Left colon (tissue), 2 donors: ENCODE measurements at regions not wholly inside any gene's neighbourhood (a gene's known extent, or its start where the extent isn't known, plus 50 kb on each side); places are given as distances from the start of the nearest gene placed in this dataset.
"Not testable (repeated sequence)": the region's sequence is repeated elsewhere in the genome, so short reads cannot be mapped to it uniquely, and the experiment has no call there.

ENCODE experiments used
- ATAC-seq: fragments of 200-7000 bp; cut with Tn5 transposase; one replicate; pipeline ENCODE4 v1.9.1; 2020; ENCODE audit warnings: mild to moderate bottlenecking, moderate library complexity
- DNase-seq, 2 donors: peaks; one replicate each; pipeline ENCODE4 v3.0.0-alpha.2; 2020
- intact Hi-C, 2 donors: fragments of 100-400 bp; cut with DNase I in 1 of 2; cut with micrococcal nuclease in 1 of 2; formaldehyde crosslinking; loops; one replicate each; pipeline versions ENCODE4 v1.11.2 to v1.14.0; 2022; cut with DNase I, micrococcal nuclease
- donor health status: DM: no; HTN: no; CAD: no.
- donor health status: DM: yes; HTN: yes; CAD: no.

- intact Hi-C loops = no loop called here
- DNase-seq (no peak), ATAC-seq (no peak)
These were observed 142.8 kb upstream of the RPL34 start for GRCh38 chr4:108477527-108478108.

- DNase-seq (no peak), ATAC-seq (peak; percentile 47)
- intact Hi-C loops = no loop called here
These were observed 147.1 kb upstream of the RPL34 start for GRCh38 chr4:108473163-108473720.

DNA sequence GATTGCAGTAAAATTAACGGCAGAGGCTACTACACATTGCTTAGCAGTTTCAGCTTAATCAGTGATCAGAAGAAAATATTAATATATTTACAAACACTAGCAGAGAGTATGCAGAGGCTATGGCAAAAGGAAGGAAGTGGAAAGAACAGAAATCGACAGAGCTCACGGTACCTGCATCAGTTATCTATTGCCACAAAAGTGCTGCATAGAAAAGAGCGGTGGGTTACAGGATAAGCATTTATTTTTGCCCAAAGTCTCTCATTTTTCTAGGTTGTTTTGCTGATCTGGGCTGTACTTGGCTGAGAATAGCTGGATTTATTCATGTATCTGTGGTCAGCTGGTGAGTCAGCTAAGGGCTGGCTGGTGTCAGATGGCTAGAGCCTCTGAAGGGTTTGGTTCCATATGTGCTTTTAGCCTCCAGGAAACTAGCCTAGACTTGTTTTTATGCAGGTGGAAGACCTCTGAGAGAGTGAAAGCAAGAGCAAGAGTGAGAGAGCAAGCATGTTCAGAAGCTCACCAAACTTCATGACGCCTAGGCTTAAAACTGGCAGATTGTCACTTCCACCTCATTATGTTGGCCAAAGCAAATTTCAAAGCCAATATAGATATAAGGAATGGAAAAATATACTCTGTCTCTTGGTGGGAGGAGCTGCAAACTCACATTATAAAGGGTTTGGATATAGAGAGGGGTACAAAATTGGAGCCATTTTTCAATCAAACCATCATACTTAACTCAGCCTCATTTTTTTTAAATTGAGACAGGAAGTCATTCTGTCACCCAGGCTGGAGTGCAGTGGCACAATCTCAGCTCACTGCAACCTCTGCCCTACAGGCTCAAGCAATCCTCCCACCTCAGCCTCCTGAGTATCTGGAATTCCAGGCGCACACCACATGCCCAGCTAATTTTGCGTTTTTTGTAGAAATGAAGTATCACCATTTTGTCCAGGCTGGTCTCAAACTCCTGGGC, 153.2 kb upstream of the RPL34 start:
- no peak for DNase-seq
- intact Hi-C loops = no loop called here
- no peak for ATAC-seq

DNA sequence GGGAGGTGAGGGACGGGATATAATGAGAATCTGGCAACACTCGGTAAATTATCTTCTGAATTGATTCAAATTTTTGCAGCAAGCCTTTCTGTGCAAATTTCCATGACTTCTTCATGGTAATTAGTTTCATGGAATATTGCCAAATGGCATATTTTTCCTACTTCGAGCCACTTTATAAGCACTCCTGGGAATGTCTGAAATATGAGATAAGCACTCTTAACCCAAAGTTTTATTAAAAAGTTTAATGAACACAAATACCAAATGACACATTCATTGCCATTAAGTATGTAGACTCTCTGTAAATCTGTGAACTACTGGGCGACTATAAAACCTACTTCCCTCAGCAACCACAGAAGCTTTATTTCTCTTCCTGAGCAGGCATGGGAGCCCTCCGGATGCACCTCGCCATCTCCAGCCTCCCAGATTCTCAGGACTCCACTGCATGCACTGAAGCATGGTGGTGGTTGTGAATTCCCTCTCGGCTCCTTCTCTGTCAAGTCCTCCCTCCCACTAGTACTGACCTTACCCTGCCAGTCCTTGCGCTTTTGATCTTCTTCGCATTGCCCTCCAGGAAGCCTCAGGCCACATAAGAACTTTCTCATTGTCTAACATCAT, 154.4 kb upstream of the RPL34 start:
- intact Hi-C loops = no loop called here

DNA sequence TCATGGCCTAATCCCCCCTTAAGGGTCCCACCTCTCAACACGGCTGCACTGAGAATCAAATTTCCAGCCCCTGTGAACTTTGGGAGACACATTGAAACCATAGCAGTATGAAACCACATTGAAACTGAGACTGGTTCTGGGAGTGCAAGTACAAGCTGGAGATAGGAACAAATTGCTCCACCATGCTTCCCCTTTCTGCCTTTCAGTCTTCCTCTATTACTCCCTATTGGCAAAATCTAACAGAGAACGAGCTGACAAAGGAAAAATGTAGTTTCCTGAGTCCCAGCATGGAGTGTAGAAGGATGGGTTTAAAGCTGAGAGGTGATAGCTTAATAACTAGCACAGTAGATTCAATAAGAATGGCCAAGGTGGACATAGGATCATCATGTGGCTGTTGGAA, 161.7 kb upstream of the RPL34 start:
- intact Hi-C loops = no loop called here
- ATAC-seq (no peak), DNase-seq (no peak)

More for the DNA sequence above, 154.4 kb upstream of the RPL34 start:
- ATAC-seq = no peak
- no peak for DNase-seq

DNA sequence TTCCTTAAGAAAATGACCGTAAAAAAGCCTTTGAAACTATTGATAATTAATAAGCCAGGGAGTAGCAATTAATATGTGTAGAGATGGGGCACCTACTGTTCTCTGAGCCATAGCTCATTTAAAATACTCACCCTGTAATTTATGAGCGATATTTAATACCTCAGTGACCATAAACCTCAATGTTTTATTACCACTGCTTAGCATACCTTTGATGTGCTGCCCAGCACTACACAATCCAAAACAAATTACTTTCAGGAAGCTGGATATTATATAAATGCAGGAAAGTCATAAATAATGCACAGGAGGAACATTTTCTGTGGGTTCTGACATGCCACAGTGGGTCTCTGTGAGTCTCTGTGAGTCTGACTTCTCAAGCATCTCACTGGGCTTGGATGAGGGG, 166.1 kb upstream of the RPL34 start:
- intact Hi-C loops = no loop called here
- DNase-seq (no peak), ATAC-seq (peak; percentile 45)

- intact Hi-C loops = no loop called here
- ATAC-seq = no peak
- no peak for DNase-seq
These were observed 167.0 kb upstream of the RPL34 start for GRCh38 chr4:108453366-108453765.

DNA sequence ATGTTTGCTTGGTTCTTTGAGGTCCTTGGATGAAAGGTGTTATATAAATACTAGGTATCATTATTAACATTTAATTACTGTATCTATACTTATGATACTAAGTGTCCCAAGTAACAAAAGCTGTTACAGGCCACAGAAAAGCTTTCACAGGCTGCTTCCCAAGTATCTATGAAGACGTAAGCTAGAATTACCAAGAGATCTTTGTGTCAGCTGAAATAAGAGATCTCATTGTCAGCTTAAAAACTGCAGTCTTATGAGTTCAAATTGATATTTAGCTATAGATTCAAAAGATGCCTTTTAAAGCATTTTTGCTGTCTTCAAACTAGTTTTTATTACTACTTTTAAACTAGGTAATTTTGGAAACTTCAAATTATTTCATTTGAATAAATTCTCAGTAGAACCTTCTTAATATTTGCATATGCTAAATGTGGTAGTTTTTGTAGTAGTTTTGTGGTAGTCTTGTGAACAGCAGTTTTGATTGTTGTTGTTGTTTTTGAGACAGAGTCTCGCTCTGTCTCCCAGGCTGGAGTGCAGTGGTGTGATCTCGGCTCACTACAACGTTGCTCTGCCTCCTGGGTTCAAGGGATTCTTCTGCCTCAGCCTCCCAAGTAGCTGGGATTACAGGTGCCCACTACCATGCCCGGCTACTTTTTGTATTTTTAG, 170.0 kb upstream of the RPL34 start:
- DNase-seq = no peak
- intact Hi-C loops = no loop called here
- ATAC-seq = no peak

DNA sequence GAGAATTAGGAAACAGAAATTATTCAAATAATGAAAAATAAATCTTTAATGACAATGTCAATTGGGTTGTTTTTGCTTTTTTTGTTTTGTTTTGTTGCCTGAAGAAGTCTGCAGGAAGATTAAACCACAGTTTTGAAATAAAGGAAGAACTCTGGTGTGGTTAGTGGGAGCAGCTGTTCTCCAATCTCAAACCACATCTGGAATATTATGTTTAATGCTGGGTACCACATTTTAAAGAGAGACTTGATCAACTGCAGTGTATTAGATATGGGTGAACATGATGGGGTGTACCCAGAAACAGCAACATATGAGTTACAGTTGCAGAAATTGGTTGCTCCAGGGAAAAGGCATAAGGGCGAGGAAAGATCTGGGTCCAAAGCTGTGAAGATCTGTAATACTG, 171.2 kb upstream of the RPL34 start:
- DNase-seq (no peak), ATAC-seq (no peak)
- intact Hi-C loops = no loop called here

DNA sequence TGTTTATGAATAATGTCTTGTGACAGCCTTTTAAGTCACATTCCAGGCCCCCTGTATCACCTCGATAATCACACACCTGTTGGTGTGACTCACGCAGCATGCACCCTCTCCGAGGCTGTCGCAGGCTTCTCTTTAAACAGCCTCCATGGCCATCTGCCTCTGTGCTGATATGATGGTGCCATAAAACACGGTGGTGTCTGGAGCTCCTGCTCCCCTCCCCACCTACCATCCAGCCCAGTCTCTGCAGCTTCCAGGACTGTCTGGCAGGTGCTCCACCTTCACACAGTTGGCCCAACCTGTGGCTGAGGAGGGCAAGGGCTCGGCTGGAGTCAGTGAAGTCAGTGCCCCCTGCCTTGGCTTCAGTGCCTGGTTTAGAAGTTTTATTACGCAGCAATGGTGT, 173.8 kb upstream of the RPL34 start:
- ATAC-seq (peak; percentile 99), DNase-seq (peak; percentile 41 to 51)
- intact Hi-C loops = no loop called here

GRCh38 chr4:108445716-108446115, 174.7 kb upstream of the RPL34 start:
- intact Hi-C loops = no loop called here
- ATAC-seq (peak; percentile 57), DNase-seq (no peak)

DNA sequence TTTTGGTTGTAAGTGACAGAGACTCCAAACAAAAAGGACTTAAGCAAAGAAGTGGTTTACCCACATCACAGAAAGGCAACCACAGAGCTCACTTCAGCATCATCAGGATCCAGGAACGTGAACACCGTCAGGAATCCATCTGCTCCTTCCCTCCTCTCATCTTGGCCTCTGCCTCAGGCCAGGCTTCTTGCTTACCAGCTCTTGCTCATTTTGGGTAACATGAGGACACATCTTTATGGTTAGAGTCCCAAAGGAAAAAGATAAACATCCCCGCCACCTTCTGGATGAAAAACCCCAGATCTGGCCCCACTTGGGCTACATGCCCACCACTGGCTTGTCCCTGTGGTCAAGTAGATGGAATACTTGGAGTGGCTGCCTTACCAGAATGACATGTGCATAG, 176.8 kb upstream of the RPL34 start:
- ATAC-seq (no peak), DNase-seq (no peak)
- intact Hi-C loops = no loop called here

- no peak for DNase-seq
- peak; percentile 77 for ATAC-seq
- intact Hi-C loops = no loop called here
These were observed 186.5 kb upstream of the RPL34 start for GRCh38 chr4:108433832-108434231.

DNA sequence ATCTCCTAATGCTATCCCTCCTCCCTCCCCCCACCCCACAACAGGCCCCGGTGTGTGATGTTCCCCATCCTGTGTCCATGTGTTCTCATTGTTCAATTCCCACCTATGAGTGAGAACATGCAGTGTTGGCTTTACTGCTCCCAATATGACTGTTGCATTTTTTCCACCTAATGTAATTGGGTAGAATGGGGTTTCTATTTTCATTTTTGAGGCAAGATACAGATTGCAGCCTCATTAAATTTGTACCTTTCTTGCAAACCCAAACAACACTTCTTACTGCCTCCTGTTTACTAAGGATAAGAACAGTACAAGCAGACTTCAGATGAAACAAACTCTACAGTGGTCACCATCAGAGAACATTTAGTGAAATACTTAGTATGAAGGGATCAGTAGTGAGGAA, 187.0 kb upstream of the RPL34 start:
- ATAC-seq, intact Hi-C loops, DNase-seq: not testable (repeated sequence)

- ATAC-seq (no peak), DNase-seq (no peak)
- intact Hi-C loops = no loop called here
These were observed 188.0 kb upstream of the RPL34 start for GRCh38 chr4:108432418-108432817.

GRCh38 chr4:108431986-108432385, 188.4 kb upstream of the RPL34 start:
- DNase-seq (no peak), ATAC-seq (no peak)
- intact Hi-C loops = no loop called here

GRCh38 chr4:108430921-108431320, 189.5 kb upstream of the RPL34 start:
- intact Hi-C loops = no loop called here
- DNase-seq = no peak
- ATAC-seq = no peak

- ATAC-seq (no peak), DNase-seq (no peak)
- intact Hi-C loops = no loop called here
These were observed 190.7 kb upstream of the RPL34 start for GRCh38 chr4:108429662-108430061.

DNA sequence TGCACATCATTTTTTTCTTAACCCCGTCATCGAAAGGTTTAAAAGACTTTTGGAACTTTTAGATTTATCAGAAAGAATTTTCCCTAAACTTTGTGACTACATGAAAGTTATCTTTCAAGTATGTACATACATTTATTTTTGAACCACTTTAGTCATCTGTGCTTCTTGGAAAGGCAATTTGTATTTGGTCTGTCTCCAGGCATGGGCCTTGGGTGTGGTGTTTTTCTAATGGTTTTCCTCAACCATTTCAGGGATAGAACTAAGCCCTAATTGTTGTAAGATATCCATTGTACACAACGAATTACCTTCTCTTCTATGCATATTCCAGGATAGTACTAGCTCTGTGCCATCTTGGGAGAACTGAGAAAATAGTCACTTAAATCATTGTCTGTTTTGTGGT, 191.5 kb upstream of the RPL34 start:
- no peak for ATAC-seq
- no peak for DNase-seq
- intact Hi-C loops = no loop called here
